ENCODE measurements at regions not wholly inside any gene's neighbourhood (a gene's known extent, or its start where the extent isn't known, plus 50 kb on each side); places are given as distances from the start of the nearest gene placed in this dataset.

DNA sequence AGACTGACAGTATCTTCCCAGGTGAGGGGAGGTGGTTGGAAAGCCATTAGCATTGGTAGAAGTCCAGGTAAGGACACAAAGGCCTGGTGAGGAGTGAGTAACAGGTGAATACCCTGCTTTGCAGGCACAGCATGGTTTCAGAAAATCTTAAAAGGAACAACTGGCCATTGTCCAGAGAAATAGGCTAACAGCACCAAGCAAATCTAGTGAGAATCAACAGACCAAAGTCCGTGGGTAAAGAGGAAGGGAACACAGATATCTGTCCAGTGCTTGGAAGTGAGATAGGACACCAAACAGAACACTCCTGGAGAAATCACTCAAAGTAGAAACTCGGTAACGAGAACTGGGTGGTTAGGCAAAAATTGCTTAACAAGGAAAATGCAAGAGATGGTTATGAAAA lies 88.8 kb upstream of the RPRM start:
- DNase-seq (no peak), ATAC-seq (ENCODE audit: low FRiP score in 2 of 2) (no peak)
- Histone ChIP-seq H3K9me3 (no peaks in the 10 kb centered on the region), H3K27ac (no peak overlapping the region), H3K36me3 (no peaks in the 10 kb centered on the region), H3K4me3 (no peak overlapping the region), H3K4me1 (no peaks in the 10 kb centered on the region), H3K27me3 (no peaks in the 10 kb centered on the region)
- WGBS, 2 donors, result 66 to 73% methylated on average over 3 of the region's 3 CpGs
- TF ChIP-seq, protein P1, sequence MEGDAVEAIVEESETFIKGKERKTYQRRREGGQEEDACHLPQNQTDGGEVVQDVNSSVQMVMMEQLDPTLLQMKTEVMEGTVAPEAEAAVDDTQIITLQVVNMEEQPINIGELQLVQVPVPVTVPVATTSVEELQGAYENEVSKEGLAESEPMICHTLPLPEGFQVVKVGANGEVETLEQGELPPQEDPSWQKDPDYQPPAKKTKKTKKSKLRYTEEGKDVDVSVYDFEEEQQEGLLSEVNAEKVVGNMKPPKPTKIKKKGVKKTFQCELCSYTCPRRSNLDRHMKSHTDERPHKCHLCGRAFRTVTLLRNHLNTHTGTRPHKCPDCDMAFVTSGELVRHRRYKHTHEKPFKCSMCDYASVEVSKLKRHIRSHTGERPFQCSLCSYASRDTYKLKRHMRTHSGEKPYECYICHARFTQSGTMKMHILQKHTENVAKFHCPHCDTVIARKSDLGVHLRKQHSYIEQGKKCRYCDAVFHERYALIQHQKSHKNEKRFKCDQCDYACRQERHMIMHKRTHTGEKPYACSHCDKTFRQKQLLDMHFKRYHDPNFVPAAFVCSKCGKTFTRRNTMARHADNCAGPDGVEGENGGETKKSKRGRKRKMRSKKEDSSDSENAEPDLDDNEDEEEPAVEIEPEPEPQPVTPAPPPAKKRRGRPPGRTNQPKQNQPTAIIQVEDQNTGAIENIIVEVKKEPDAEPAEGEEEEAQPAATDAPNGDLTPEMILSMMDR (IDR thresholded peaks at IDR 0.05), result no peak
- TF ChIP-seq POLR2A (IDR thresholded peaks at IDR 0.05) (no peak), EP300 (IDR thresholded peaks at IDR 0.05) (no peak), POLR2AphosphoS5 (IDR thresholded peaks at IDR 0.05) (no peak)

DNA sequence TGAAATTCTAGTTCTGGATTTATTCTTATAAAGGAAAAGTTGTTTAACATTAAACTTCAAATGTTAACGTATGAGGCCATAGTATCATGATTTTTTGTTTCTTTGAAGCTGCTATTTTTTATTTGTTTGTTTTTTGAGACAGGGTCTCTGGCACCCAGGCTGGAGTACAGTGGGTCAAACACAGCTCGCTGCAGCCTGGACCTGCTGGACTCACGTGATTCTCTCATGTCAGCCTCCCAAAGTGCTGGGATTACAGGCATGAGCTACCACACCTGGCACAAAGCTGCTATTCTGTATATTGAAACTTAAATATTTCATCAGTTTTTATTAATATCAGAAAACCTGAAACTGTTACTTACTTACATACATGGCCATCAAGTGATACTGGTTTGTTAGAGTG lies 89.5 kb upstream of the RPRM start:
- DNase-seq (no peak), ATAC-seq (ENCODE audit: low FRiP score in 2 of 2) (no peak)
- Histone ChIP-seq H3K27me3 (no peaks in the 10 kb centered on the region), H3K4me3 (no peak overlapping the region), H3K27ac (no peak overlapping the region), H3K9me3 (no peaks in the 10 kb centered on the region), H3K36me3 (no peaks in the 10 kb centered on the region), H3K4me1 (no peaks in the 10 kb centered on the region)
- 49 to 55% methylated on average over 3 of the region's 3 CpGs for WGBS, 2 donors
- TF ChIP-seq, protein P1 (IDR thresholded peaks at IDR 0.05), result no peak
- TF ChIP-seq EP300 (IDR thresholded peaks at IDR 0.05), result no peak
- no peak for TF ChIP-seq POLR2A (IDR thresholded peaks at IDR 0.05)
- no peak for TF ChIP-seq POLR2AphosphoS5 (IDR thresholded peaks at IDR 0.05)

- Histone ChIP-seq H3K27ac (no peak overlapping the region), H3K9me3 (no peaks in the 10 kb centered on the region), H3K4me1 (no peaks in the 10 kb centered on the region), H3K4me3 (no peak overlapping the region), H3K36me3 (no peaks in the 10 kb centered on the region), H3K27me3 (no peaks in the 10 kb centered on the region)
- no peak for DNase-seq
- no peak for ATAC-seq (ENCODE audit: low FRiP score in 2 of 2)
- WGBS, 2 donors, result 59 to 64% methylated on average over 3 of the region's 3 CpGs
- TF ChIP-seq EP300 (IDR thresholded peaks at IDR 0.05) (no peak), POLR2A (IDR thresholded peaks at IDR 0.05) (no peak), POLR2AphosphoS5 (IDR thresholded peaks at IDR 0.05) (no peak)
- TF ChIP-seq, protein P1 (IDR thresholded peaks at IDR 0.05), result no peak
Measured at GRCh38 chr2:153575171-153575853, 96.8 kb upstream of the RPRM start.

GRCh38 chr2:153584244-153584643 lies 105.7 kb upstream of the RPRM start:
- H3K4me1 ChIP-seq, result no peaks in the 10 kb centered on the region
- peaks cover 0 to 22% (median 4%) of the 10 kb centered on the region in 4 donors for H3K9me3 ChIP-seq
- H3K36me3 ChIP-seq, result no peaks in the 10 kb centered on the region
- DNase-seq (no peak), ATAC-seq (ENCODE audit: low FRiP score in 2 of 2) (no peak)
- 67 to 72% methylated on average over 1 to 2 of the region's 2 CpGs for WGBS, 2 donors
- TF ChIP-seq, protein P1 (IDR thresholded peaks at IDR 0.05), result no peak
- no peak for TF ChIP-seq EP300 (IDR thresholded peaks at IDR 0.05)
- TF ChIP-seq POLR2AphosphoS5 (IDR thresholded peaks at IDR 0.05), result no peak
- no peak for TF ChIP-seq POLR2A (IDR thresholded peaks at IDR 0.05)
- H3K27ac ChIP-seq, result no peak overlapping the region
- H3K27me3 ChIP-seq, result no peaks in the 10 kb centered on the region
- H3K4me3 ChIP-seq, result no peak overlapping the region

GRCh38 chr2:153588408-153588807 lies 109.8 kb upstream of the RPRM start:
- no peaks in the 10 kb centered on the region for H3K4me1 ChIP-seq
- no peak overlapping the region for H3K27ac ChIP-seq
- H3K27me3 ChIP-seq, result no peaks in the 10 kb centered on the region
- no peaks in the 10 kb centered on the region for H3K36me3 ChIP-seq
- DNase-seq (no peak), ATAC-seq (ENCODE audit: low FRiP score in 2 of 2) (no peak)
- peaks cover 0 to 28% (median 4%) of the 10 kb centered on the region in 4 donors for H3K9me3 ChIP-seq
- H3K4me3 ChIP-seq, result no peak overlapping the region
- no peak for TF ChIP-seq EP300 (IDR thresholded peaks at IDR 0.05)
